Muscle of leg (tissue), 3 donors: ENCODE measurements at regions not wholly inside any gene's neighbourhood (a gene's known extent, or its start where the extent isn't known, plus 50 kb on each side); places are given as distances from the start of the nearest gene placed in this dataset.
A peak's percentile ranks its signal among the peaks of the same experiment; 100 is the strongest.

Experiments
- DNase-seq: peaks from one replicate; pipeline ENCODE4 v3.0.0; 2013
- H3K27ac ChIP-seq: one replicate; pipeline ENCODE4 v1.5.1; 2013; ENCODE audit warnings: mild to moderate bottlenecking, low read length, control low read depth
- H3K27me3 ChIP-seq: one replicate; pipeline ENCODE4 v1.6.1; 2013; ENCODE audit warnings: low read length; ENCODE audit not compliant: control insufficient read depth, insufficient read depth
- H3K36me3 ChIP-seq: one replicate; pipeline ENCODE4 v1.6.1; 2013; ENCODE audit warnings: low read length; ENCODE audit not compliant: control insufficient read depth, insufficient read depth
- H3K4me1 ChIP-seq: one replicate; pipeline ENCODE4 v1.6.1; 2013; ENCODE audit warnings: low read length; ENCODE audit not compliant: control insufficient read depth, insufficient read depth
- H3K4me3 ChIP-seq: one replicate; pipeline ENCODE4 v1.5.1; 2013; ENCODE audit warnings: low read length, control low read depth
- H3K9me3 ChIP-seq: replicated peaks from 2 replicates; pipeline ENCODE4 v1.6.1; 2013; ENCODE audit warnings: low read depth, low read length; ENCODE audit not compliant: control insufficient read depth
- WGBS: methylation state at CpG from one replicate; pipeline ENCODE4 v1.1.5; 2013; ENCODE audit warnings: missing lambda C conversion rate; ENCODE audit not compliant: insufficient coverage; 5-methylcytosine and 5-hydroxymethylcytosine counted together

DNA sequence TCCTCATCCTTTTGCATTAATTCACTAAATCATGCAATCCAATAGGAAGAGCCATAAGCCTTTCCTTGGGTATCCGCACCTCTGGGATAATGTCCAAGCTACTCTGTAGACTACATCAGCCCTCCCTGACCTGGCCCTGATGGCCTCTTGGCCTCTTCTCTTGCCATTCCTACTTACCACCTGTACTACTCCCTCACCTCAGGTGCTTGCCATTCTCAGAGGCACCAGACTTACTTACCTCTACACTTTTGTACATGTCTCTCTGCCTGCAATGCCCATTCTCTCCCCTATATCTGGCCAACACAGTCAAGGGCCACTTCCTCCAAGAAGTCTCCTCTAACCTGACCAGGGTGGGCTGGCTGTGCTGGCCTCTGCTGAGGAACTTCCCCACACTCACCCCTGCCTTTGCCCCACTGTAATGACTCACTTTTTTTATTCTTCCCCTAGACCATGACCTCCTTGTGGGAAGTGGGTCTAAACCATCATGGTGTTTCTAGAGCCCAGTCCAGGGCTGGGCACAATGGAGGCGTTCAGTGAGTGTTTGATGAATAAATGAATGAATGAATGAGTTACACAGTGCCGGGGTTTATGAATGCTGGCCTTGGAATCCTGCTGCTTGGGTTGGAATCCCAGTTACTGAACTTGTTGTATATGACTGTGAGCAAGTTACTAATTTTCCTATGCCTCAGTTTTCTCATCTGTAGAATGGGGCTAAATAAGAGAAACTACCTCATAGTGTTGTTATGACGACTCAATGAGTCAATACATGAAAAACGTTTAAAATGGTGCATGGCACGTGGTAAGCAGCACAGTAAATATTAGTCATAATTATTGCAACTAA, 179.8 kb downstream of the FOXD2 start:
- no peaks in the 10 kb centered on the region for H3K9me3 ChIP-seq
- H3K36me3 ChIP-seq, result no peaks in the 10 kb centered on the region
- H3K27me3 ChIP-seq, result no peaks in the 10 kb centered on the region
- WGBS, result 96% methylated on average over 2 of the region's 6 CpGs
- DNase-seq, result no peak
- no peak overlapping the region for H3K27ac ChIP-seq
- no peak overlapping the region for H3K4me3 ChIP-seq
- peaks cover 14% of the 10 kb centered on the region for H3K4me1 ChIP-seq

DNA sequence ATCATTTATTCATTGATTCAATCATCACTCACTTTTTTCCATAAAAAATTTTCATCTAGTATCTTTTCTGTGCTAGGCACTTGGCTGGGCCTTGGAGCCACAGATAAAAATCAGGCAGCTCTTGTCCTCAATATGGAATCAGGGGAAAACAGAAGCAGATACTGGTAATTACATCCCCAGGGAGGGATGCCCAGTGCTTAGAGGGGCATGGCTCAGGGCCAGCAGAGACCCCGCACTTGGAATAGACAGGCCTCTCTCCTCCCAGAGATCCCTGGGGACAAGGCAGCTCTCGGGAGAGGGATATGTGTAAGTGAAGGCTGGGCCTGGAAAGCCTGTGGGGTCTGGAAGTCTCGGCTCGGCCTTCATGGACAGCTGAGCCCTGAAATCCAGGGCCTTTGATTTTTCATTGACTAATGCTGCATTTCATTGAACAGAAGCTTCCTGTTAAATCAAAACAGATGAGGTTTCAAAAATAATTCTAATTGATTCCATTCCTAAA, 180.4 kb downstream of the FOXD2 start:
- no peaks in the 10 kb centered on the region for H3K9me3 ChIP-seq
- DNase-seq, result no peak
- WGBS, result no CpG with 5 or more reads among the region's 4 CpGs
- H3K27me3 ChIP-seq, result no peaks in the 10 kb centered on the region
- H3K27ac ChIP-seq, result no peak overlapping the region
- H3K36me3 ChIP-seq, result no peaks in the 10 kb centered on the region
- no peak overlapping the region for H3K4me3 ChIP-seq
- H3K4me1 ChIP-seq, result peaks cover 17% of the 10 kb centered on the region

DNA sequence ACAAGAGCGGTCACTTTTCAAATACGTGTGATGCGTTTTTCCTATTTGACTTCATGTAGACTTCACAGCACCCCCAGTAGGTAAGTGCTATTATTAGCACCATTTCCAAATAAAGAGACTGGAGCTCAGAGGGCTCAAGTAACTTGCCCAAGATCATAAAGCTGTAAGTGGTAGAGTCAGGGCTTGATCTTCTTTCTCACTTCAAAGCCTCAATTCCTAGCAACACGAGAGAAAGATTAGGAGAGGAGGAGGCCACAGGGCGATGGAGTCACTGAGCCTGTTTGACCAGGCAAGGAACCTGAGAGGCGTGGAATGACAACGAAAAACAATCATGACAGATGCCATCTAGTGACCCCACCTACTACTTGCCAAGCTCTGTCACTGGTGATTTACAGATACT, 181.0 kb downstream of the FOXD2 start:
- no peaks in the 10 kb centered on the region for H3K27me3 ChIP-seq
- WGBS, result 17% methylated on average over 1 of the region's 7 CpGs
- no peaks in the 10 kb centered on the region for H3K36me3 ChIP-seq
- no peaks in the 10 kb centered on the region for H3K9me3 ChIP-seq
- H3K27ac ChIP-seq, result no peak overlapping the region
- H3K4me1 ChIP-seq, result peaks cover 17% of the 10 kb centered on the region
- no peak overlapping the region for H3K4me3 ChIP-seq
- no peak for DNase-seq

DNA sequence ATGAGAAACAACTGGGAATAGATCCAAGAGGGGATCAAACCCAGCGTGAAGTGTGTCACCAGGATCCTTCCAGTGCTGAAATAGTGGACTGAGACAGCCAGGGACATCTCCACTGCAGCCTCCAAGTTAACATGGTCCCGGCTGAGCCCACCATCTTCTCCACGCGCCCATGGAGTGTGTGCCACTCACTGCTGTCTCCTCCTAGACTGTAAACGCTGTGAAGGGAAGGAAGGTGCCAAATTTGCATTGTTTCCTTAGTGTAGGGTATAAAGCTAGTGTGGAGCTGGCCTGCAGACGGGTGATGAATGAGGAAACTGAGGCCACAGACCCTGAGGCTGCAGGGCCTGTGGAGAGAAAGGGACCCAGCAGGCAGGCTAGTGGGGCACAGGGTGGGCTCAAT, 183.6 kb downstream of the FOXD2 start:
- Histone ChIP-seq H3K4me1 (peaks cover 21% of the 10 kb centered on the region), H3K9me3 (no peaks in the 10 kb centered on the region), H3K36me3 (no peaks in the 10 kb centered on the region), H3K4me3 (no peak overlapping the region), H3K27ac (peak overlapping the region; percentile 15), H3K27me3 (peaks cover 2% of the 10 kb centered on the region)
- DNase-seq, result no peak
- WGBS, result 76% methylated on average over 6 of the region's 6 CpGs

DNA sequence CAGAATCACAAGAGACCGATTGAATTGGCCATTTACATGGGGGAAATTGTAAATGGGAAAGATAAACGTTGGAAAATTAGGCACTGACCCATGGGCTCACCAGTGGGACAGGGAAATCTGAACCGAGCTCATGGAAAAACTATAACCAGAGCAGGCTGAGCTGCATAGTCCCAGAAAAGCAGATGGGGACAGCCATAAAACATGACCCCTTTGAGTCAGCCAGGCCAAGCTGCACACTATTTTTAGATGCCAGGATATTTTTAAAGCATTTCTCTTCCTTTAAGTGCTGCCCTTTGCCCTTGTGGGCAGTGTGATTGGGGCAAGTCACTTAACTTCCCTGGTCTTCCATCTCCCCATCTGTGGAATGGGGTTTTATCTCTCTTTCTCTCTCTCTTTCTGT, 184.1 kb downstream of the FOXD2 start:
- Histone ChIP-seq H3K36me3 (no peaks in the 10 kb centered on the region), H3K27me3 (peaks cover 2% of the 10 kb centered on the region), H3K27ac (peak overlapping the region; percentile 51), H3K4me3 (no peak overlapping the region), H3K4me1 (peaks cover 21% of the 10 kb centered on the region), H3K9me3 (no peaks in the 10 kb centered on the region)
- peak; percentile 53 for DNase-seq
- 32% methylated on average over 3 of the region's 3 CpGs for WGBS

DNA sequence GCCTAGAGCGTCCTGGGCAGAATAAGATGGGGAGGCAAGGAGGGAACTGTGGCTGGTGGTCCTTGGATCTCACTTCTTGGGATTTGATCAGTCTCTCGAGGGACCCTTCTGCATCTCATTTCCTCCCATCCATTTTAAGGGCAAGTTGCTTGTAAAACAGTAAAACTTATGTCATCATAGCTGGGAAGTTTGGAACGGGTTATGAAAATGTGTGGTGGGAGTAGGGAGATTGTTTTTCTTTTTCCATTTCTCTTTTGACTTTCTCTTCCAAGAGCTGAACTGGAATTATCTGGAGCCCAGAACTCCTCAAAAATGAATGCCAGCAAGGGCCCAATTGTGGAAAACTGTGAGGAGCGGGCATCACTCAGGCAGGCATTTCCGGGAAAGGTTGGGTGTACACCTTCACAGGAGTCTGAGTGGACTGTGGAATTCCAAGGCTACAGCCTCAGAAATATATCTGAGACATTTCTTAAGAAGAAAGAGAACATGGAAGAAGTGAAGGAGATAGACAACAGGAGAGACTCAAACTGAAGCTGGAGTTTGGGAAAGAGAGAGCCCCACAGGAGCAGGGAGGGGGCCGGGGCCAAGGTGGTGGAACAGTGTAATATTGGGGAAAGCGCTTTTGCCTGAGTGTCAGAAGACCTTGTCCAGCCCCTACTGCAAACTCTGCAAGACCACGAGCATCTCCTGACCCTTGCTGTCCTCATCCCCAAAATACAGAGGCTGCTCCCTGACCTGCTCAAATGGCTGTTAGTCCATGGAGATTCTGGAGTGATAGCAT, 185.1 kb downstream of the FOXD2 start:
- Histone ChIP-seq H3K36me3 (no peaks in the 10 kb centered on the region), H3K27me3 (peaks cover 2% of the 10 kb centered on the region), H3K9me3 (no peaks in the 10 kb centered on the region), H3K4me1 (peaks cover 21% of the 10 kb centered on the region), H3K4me3 (no peak overlapping the region), H3K27ac (peak overlapping the region; percentile 51)
- WGBS, result 63% methylated on average over 1 of the region's 8 CpGs
- DNase-seq, result peak; percentile 63

DNA sequence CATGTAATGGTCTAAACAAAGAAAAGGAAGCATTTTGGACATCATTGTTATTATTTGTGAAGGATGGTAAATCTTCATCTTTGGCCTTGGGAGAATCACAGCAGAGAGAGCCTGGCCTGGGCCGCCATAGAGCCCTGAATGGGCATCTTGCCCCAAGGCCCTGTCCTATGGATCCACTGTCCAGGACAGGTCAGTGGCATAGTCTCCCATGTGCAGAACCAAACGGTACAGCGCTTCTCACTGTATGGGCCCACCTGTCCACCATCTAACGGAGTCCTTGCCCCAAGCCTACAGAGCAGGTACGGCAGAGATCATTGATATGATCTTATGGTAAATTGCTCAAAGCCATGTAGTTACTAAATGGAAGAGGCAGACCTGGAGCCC, 185.7 kb downstream of the FOXD2 start:
- H3K9me3 ChIP-seq, result no peaks in the 10 kb centered on the region
- H3K4me3 ChIP-seq, result no peak overlapping the region
- H3K36me3 ChIP-seq, result no peaks in the 10 kb centered on the region
- peaks cover 21% of the 10 kb centered on the region for H3K4me1 ChIP-seq
- WGBS, result no CpG with 5 or more reads among the region's 5 CpGs
- no peak overlapping the region for H3K27ac ChIP-seq
- DNase-seq, result no peak
- H3K27me3 ChIP-seq, result peaks cover 2% of the 10 kb centered on the region

DNA sequence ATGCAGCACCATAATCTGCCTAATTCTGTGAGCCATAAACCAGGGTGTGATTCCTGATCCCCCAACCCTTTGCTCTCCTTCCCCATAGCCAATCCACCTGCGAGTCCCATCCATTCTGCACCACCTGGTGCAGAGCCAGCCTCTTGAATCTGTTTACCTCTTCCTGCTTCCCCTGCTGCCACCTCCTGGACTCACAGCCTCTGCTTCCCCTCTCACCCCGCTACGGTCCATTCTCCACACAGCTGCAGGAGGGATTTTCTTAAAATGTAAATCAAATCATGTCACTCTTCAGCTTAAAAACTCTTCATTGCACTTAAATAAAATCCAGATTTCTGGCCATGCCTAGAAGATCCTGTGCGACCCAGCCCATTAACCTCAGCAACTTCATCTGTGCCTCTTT, 186.7 kb downstream of the FOXD2 start:
- H3K4me3 ChIP-seq, result no peak overlapping the region
- H3K4me1 ChIP-seq, result peaks cover 21% of the 10 kb centered on the region
- DNase-seq, result peak; percentile 32
- H3K27ac ChIP-seq, result no peak overlapping the region
- no peaks in the 10 kb centered on the region for H3K9me3 ChIP-seq
- peaks cover 2% of the 10 kb centered on the region for H3K27me3 ChIP-seq
- 8% methylated on average over 4 of the region's 4 CpGs for WGBS
- H3K36me3 ChIP-seq, result no peaks in the 10 kb centered on the region

DNA sequence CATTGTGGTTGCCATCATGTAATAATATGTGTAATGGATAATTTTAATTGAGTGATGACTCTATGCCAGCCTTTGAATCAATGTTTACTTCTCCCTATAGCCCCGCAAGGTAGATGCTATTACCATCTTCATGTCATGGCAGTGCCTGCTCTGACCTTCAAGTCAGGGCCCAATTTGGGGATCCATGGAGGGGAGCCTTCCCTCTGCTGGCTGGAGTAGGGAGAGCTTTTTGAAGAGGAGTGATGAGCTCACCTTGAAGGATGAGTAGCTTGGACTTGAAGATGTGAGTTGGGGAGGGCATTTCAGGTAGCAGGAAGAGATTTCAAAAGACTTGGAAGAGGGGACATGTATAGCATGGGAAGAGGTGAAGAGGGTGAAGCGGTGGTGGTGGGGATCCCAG, 189.2 kb downstream of the FOXD2 start:
- H3K36me3 ChIP-seq, result no peaks in the 10 kb centered on the region
- no peak for DNase-seq
- no peak overlapping the region for H3K4me3 ChIP-seq
- H3K9me3 ChIP-seq, result no peaks in the 10 kb centered on the region
- no peak overlapping the region for H3K27ac ChIP-seq
- H3K27me3 ChIP-seq, result peaks cover 5% of the 10 kb centered on the region
- WGBS, result no CpG with 5 or more reads among the region's 2 CpGs
- peaks cover 12% of the 10 kb centered on the region for H3K4me1 ChIP-seq
